GM18858 (cell line): ENCODE measurements at regions not wholly inside any gene's neighbourhood (a gene's known extent, or its start where the extent isn't known, plus 50 kb on each side); places are given as distances from the start of the nearest gene placed in this dataset.

Source experiments
- ATAC-seq: cut with Tn5 transposase; IDR thresholded peaks from one replicate; pipeline ENCODE4 v1.9.1; 2021; ENCODE audit not compliant: unreplicated experiment

DNA sequence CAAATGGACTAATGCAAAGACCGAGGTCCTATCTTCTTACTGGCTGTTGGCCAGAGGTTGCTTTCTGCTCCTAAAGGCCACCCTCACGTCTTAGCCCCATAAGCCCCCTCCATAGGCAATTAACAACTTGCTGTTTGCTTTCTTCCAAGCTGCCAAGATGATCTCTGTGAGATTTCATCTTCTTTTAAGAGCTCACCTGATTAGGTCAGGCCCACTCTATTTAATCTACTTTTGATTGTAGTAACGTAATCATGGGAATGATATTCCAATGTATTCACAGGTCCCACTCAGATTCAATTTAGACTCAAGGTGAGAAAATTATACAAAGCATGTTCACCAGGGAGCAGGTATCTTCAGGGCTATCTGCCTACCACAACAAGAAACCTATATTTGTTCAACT, 84.4 kb upstream of the RAD23B start:
- ATAC-seq: no peak

DNA sequence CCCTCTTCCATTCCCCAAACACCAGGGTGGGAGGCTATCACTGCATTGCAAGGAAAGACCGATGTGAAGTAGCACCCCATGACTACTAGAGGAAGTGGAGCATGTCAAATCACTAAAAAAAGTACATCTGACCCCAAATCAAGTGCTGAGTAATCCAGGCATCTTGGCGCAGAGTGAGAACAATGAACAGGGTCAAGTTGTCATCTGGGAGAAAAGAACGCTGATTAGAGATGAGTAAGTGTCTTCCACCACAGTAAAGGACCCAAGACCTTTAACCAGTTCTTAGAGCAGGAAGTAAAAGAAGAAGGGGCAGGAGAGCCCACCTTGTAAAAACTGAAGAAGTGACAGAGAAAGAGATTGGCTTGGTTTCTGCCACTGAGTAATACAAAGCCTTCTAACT, 75.0 kb upstream of the RAD23B start:
- ATAC-seq: no peak

DNA sequence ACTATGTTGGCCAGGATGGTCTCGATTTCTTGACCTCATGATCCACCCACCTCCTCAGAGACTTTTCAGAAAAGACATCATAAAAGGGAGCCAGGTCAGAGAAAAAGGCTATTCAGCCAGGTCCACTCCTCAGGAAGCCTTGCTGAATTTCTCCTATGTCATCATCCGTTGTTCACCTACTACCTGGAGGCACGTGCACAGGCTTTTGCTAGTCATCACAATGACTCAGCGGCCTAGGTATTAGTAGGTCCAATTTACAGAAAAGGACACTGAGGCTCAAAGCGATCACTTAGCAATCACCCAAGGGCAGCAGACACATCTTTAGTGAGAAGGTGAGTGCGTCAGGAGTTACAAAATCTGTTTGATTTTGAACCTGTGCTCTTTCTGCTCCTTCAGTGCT, 72.3 kb upstream of the RAD23B start:
- no peak for ATAC-seq

DNA sequence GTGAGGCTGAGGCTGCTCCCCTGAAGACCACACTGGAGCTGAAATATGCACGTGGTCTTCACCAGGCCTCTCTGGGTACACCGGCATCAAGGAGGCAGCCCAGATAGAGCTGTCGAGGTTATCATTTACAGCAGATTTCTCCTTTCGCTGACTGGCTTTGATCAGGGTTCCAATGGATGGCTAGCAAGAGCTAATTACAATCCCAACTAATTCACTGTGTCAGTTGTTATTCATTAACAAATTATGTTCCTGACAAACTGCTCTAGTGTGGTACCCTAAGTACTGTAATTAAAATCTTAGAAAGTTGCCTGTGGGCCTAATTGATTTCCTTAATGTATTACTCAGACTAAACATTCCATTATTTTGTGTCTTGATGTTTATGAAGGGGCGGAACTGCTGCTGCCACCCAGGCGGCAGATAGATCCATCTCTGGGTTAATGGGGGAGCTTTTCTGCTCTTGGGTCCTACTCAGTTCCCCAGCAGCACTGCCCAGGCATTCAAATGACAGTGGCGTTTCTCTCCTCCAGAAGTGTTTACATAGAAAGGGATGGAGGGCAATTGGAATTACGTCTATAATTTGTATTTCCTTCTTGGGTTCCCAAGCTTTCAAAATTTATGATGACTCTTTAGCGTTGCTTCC, 71.7 kb upstream of the RAD23B start:
- ATAC-seq: no peak

DNA sequence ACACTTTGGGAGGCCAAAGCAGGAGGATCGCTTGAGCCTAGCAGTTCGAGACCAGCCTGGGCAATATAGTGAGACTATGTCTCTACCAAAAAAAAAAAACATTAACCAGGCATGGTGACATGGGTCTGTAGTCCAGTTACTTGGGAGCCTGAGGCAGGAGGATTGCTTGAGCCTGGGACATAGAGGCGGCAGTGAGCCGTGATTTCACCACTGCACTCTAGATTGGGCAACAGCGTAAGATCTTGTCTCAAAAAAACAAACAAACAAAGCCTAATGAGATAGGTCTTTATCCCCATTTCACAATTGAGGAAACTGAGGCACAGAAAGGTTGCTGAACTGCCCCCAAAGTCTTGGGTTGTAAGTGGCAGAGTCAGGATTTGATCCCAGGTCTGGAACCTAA, 70.5 kb upstream of the RAD23B start:
- ATAC-seq: no peak

DNA sequence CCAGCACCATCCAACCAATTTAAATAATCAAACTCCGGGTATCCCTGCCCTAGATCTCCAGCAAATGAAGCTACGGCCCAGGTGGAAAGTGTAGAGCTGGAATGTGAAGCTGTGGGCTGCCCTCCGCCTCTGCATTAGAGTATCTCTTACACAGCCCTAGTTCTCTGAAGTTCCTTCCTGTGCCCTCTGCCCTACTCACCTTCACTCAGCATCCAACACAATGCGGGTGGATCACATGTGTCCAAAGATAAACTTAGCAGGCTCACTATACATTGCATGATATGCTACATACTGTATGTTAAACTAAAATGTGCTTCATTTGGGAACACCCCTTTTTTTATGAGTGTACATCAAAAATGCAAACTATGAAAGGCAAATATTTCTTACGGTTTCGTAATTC, 70.0 kb upstream of the RAD23B start:
- ATAC-seq: peak; percentile 25

DNA sequence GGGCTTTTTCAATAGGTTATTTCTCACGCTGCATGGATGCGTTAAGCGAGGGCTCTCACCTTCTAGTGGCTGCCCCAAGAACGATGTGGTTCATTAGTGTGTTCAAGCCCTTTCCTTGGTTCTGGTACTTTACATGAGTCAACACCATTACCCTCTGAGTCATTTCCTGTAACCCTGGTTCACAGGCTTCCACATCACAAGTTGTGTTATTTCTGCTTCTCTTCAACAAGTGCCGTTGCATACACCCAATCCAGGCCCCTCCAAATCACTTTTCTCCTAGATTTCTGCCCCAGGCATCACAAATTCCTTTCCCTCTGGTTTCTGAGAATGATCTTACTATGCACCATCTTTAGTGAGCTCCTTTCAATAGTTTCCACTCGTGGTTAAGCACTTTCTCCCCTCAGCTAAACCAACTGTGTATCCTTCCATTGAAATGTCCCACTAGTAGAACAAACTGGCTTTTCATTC, 69.5 kb upstream of the RAD23B start:
- peak; percentile 95 for ATAC-seq

DNA sequence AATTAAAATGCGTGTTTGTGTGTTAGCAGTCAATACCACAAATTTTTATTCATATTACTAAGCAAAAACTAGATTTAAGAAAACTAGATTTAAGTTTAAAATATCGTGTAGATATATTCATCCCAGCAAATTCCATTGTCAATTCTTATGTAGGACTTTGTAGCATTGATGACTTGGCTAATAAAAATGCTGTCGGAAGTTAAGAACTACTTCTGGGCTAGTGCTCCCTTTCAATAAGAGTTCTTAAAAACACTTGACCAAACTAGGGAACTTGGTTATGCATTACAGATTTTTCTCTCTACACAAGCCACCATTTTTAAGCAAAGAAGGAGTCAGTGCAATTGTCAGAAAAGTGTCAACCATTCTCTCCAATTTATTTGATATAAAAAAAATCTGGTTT, 68.7 kb upstream of the RAD23B start:
- ATAC-seq: no peak

DNA sequence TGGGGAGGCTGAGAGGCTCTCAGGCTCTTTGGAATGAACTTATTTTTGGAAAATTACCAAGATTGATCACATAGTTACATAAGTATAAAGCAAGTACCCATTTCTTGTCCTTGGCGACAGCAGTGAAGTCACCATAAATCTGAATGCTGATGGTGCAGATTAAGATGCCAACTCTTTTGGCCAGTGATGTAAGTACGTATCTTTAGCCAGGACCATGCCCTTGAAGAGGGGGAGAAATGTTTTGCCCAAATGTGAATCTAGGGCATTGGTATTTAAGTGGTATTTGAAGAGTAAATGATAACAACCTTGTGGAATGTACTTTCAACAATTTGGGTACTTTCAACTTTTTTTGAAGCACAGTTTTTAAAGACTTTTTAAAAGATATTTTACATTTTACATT, 68.2 kb upstream of the RAD23B start:
- no peak for ATAC-seq

DNA sequence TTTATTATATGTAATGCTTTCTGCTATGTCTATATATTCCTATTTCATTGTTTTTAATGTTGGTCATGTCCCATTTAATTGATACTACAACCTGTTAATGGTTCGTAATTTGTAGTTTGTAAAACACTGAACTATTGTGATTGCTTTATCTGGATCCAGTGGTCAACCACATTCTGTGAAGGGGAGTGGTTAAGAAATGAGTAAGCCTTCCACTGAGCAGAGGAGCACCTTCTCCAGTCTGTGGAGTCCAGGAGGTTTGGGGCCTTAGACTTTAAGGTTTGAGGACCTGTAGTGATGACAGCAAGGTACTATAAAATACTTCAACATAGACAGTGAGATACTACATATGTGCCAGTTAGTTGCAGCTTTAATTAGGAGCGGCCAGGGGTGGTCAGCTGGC, 67.7 kb upstream of the RAD23B start:
- ATAC-seq: no peak

DNA sequence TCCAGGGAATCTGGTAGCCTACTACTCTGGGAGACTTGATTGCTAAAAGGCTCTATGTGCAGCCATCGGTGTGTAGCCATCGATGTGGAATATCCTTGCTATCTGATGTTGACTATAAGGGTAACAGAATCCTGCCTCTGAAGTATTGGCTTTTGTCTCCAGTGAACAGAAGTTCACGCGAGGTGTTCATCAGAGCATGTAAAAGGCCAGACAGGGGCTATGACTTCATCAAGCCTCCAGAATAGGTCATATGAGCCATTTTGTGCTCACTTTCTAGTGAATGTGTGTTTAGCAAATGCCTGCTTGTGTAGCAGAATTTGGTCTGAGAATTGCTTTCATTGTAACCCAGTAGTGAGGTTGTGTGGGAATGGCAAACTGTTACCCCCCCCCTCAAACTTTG, 66.8 kb upstream of the RAD23B start:
- no peak for ATAC-seq

DNA sequence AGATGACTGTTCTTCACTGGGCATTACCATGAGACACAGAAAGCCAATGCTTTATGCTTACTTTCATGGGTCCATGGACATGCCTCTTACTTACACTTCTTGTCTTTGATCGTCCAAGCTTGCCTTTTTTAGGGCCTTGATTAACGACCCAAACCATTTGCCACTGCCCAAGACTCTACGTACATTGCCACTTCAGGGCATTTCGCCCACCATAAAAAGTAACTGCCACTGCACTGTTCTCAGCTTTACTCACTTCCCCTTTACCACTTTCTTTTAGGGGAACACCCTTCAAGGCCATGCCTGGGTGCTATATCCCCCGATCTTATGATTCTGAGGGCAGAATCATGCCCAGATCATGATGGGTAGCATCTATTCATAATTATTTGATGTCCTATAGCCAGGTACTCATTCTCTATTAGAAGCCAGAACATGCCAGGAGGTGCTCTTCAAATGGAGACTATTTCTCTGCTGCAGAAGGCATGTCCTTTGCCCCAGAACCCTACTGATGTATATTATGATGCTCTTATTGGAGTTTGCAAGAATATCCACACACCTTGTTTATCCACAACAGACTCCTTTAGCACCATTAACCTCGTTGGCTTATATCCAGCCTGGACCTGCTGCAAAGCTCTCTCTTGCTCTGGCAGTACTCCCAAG, 64.1 kb upstream of the RAD23B start:
- peak; percentile 89 for ATAC-seq

DNA sequence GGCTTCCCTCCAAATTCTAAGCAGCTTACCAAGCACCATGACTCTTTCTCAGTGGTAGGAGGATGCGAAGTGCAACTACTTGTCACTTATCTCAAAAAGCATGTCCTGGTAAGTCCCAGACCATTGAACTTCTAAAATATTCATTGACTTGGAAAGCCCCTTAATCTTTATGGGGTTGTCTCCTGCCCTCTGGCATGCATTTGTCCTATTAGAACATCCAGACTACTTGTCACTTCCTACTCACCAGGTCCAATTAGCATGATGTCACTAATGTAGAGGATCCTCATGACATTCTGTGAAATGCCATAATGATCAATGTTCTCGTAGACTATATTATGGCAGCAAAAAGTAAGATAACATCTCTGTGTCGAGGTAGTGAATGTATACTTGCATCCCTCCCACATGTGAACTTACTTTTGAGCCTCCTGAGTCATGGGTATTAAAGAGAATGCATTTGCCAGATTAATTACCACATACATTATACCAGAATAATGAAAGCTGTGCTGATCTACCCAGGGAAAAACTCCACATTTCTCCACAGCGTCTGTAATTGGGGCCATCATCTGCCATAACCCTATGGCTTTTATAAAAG, 63.5 kb upstream of the RAD23B start:
- ATAC-seq: peak; percentile 38

DNA sequence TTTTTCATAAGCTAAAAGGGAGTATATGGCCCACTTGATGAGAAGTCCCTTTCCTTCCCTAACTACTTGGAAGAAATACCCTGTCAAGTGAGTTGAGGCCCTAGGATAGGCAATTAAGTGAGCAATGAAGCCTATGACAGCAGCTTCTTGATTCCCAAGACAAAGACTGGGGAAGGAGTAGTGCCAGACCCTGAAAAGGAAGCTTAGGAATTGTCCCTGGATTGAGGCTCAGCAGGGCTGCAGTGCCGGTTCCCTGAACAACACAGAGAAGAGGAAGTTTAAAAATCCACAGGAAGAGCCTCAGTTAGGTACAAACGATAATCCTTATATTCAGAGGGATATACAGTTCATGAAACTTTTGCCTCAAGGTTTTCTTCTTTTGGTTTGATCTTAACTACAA, 61.8 kb upstream of the RAD23B start:
- ATAC-seq: no peak

DNA sequence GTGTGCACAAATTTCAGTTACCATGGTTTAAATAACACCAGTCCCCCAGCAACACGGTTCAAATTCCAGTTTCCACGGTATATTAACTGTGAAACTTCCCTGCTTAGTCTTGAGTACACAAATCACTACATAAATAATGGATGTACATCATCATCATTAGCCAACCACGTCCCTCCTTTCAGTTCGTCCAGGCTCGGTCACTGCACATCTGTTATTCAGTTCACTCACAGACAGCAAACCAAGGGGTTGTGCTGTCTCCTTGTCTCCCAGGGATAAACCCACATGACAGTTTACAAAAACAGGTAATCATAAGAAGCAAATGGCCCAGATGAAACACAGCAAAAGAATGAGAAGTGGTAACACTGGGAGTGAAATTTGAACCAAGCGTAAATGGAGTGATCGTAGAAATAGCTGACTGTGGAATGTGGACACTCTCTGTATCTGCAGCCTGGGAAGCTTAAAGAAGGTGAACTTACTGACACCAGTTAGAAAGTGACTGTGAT, 61.0 kb upstream of the RAD23B start:
- no peak for ATAC-seq

DNA sequence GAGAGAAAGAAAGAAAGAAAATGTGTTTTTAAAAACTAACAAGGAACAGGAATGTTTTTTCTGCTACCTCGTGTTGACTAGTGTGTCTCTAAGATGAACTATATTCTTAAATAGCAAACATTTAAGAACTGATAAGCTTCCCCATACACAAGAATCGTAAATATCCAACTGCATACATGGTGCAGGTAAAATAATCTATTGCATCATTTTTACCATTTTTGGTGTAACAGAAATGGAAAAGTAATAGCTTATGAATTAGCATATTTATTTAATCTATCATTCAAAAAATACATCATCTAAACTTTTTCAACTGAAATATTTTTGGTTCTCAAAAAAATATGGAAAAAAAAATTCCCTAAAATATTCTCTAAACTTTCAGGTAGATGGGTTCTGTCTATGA, 59.7 kb upstream of the RAD23B start:
- no peak for ATAC-seq

DNA sequence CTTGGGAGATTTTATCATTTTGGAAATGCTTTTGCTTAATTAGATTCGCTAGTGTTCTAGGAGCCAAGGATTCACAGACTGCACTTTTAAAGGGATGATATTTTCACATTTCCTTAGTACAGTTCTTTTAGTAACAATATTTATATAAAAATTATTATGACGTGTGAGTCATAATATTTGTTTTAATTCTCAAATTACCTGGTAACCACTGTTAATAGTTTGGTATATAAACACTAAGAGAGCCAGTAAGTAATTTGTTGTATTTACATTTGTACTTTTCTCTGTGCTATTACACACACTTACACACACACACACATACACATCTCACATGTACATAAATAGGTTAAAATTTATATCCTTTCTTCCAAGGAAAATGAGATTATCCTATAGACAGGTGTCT, 58.8 kb upstream of the RAD23B start:
- ATAC-seq: no peak

DNA sequence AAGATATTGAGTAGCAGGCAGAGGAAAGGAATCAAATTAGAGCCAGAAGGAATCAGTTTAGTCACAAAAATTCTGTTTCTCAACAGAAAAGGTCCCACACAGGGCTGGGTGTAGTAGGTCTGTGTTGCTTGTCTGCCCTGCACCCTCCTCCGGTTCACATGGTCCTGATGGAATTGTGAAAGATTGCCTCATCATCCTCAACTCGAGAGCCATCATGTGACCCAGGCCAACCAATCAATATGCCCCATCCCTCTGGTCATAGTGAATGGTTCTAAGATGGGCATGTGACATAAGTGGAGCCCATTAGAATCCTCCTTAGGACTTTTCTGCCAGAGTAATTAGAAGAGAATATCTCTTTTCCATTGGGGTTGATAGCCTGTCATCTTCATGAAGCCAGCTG, 56.7 kb upstream of the RAD23B start:
- ATAC-seq: no peak

DNA sequence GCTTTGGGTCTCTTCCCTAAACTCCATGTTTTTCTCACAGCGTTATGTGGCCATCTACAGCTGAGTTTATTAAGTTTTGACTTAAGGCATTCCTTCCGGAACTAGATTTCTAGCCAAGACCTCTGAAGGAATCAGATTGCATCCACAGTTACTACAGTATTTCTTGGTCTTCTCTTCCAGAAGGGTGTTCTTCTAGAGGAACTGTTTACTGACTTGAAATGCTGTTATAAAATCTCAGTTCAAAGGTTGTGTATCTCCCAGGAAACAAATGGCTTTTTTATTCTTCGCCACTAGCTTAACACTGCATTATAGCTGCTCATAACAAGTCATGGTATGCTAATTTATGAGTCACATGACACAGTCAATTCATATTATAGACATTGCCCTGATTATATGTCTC, 55.3 kb upstream of the RAD23B start:
- ATAC-seq: no peak

DNA sequence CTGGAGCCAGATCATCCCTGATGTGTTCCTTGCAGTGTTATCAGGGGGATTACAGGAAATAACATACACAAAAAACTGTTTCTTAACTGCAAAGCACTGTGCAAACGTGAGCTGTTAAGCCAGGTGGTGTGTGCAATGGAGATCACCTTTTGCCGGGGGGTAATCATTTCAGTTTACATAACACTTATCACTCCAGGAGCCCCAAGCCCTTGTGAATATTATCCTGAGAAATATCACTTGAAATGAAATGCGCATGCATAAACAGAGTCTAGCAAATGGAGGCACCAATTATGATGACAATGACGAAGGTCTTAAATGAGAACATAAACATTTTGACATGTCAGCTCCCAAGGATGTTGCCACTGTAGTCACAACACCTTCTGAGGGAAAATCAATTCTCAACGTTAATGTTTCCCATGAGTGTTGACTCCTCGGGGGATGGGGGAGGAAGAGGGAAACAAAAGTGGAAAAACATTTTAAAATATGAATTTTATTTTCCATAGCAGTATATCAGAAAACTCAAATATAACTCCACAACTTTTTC, 54.5 kb upstream of the RAD23B start:
- no peak for ATAC-seq

DNA sequence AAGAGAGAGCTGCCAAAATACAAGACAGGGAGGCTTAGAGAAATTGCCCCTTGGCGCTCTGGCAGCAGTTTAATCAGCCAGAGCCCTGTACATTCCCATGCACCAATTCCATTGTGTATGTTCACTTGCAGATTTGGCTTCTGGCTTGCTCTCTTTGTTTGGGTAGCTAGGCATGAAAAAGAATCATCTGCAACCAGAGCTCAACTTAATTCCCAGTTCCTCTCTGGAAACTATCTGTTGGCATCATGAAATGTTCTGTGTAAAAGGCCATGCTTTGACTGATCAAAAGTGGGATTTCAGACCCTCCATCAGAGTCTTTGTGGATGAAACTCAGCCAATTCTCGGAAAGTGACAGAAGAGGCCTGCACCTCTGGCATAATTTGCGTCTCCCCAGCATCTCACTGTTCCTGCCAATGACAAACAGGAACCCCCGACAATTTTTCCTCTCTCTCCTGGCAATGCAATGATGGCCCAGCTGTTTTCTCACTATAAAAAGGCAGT, 53.8 kb upstream of the RAD23B start:
- ATAC-seq: no peak
